NCI-H774 (cell line): ENCODE measurements at regions not wholly inside any gene's neighbourhood (a gene's known extent, or its start where the extent isn't known, plus 50 kb on each side); places are given as distances from the start of the nearest gene placed in this dataset.

Experiments
- DNase-seq: peaks from one replicate; lab custom pipeline; 2025; lab: John Stamatoyannopoulos, UW

- no peak for DNase-seq
Observed at GRCh38 chr2:129071531-129071930, 752.9 kb upstream of the HS6ST1 start.

- no peak for DNase-seq
Observed at GRCh38 chr2:129074298-129074920, 755.7 kb upstream of the HS6ST1 start.

GRCh38 chr2:129078548-129078947, 759.9 kb upstream of the HS6ST1 start:
- DNase-seq: no peak

GRCh38 chr2:129080715-129081476, 762.2 kb upstream of the HS6ST1 start:
- no peak for DNase-seq

- DNase-seq: no peak
Observed at GRCh38 chr2:129085386-129085785, 766.7 kb upstream of the HS6ST1 start.

- DNase-seq: no peak
Observed at GRCh38 chr2:129087133-129087813, 768.6 kb upstream of the HS6ST1 start.

GRCh38 chr2:129091620-129092019, 773.0 kb upstream of the HS6ST1 start:
- no peak for DNase-seq

- peak; percentile 14 for DNase-seq
Observed at GRCh38 chr2:129092956-129093355, 774.3 kb upstream of the HS6ST1 start.

GRCh38 chr2:129101186-129101585, 782.5 kb upstream of the HS6ST1 start:
- DNase-seq: no peak

GRCh38 chr2:129103936-129104878, 785.5 kb upstream of the HS6ST1 start:
- DNase-seq: no peak

GRCh38 chr2:129112181-129112580, 793.5 kb upstream of the HS6ST1 start:
- no peak for DNase-seq

GRCh38 chr2:129113776-129114175, 795.1 kb upstream of the HS6ST1 start:
- no peak for DNase-seq

- no peak for DNase-seq
Observed at GRCh38 chr2:129117434-129117833, 798.8 kb upstream of the HS6ST1 start.

- no peak for DNase-seq
Observed at GRCh38 chr2:129118296-129118695, 799.6 kb upstream of the HS6ST1 start.

GRCh38 chr2:129129087-129129486, 810.4 kb upstream of the HS6ST1 start:
- no peak for DNase-seq

GRCh38 chr2:129133692-129134641, 815.3 kb upstream of the HS6ST1 start:
- no peak for DNase-seq

GRCh38 chr2:129135017-129135416, 816.3 kb upstream of the HS6ST1 start:
- DNase-seq: no peak

- DNase-seq: no peak
Observed at GRCh38 chr2:129139380-129139779, 820.7 kb upstream of the HS6ST1 start.

GRCh38 chr2:129142465-129142864, 823.8 kb upstream of the HS6ST1 start:
- no peak for DNase-seq

GRCh38 chr2:129144082-129144791, 825.6 kb upstream of the HS6ST1 start:
- no peak for DNase-seq
